ENCODE measurements at regions not wholly inside any gene's neighbourhood (a gene's known extent, or its start where the extent isn't known, plus 50 kb on each side); places are given as distances from the start of the nearest gene placed in this dataset.

DNA sequence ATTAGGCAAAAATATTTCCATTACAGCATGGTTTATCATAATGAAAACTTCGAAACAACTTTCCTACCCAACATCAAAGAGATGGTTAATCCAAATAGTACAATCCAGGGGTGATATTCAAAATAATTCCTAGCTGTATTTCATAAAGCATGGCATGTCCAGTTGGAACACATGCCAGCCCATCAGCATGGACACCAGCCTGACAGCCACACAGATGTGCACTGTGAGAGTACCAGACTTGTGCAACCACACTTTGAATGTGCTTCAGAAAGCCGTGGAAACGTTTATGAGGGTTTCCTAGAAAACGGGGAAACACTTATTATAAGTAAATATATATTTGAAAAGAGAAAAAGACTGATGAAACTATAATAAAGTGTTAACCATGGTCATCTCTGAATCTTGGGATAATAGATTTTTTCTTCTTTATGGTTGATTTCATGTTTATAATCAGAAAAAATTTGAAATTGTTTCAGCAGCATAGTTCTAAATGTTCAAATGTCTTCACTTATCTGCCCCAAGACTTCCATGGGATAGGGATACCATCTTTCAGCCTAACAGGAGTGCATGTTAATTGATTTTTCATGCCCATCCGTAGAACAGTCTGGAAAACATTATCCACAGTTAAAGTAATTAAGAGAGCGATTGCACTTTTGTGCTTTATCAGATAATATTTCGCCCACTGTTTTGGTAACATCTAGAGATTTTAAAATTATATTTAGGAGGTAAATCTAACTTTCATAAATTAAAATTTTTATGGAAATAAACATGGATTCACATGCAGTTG lies 242.6 kb upstream of the IRS2 start:
- DNase-seq (no peak), FAIRE-seq (no peak)
- Histone ChIP-seq H3K4me3 (ENCODE audit: low read length in 3 of 3) (no peak overlapping the region), H3K27ac (ENCODE audit: low read depth in 2 of 2, low read length in 2 of 2) (no peak overlapping the region), H3K9ac (ENCODE audit: low read length in 3 of 3) (no peak overlapping the region), H3K27me3 (ENCODE audit: control insufficient read depth, insufficient read depth, low read length) (no peaks in the 10 kb centered on the region), H3K9me3 (ENCODE audit: control insufficient read depth in 2 of 3, insufficient read depth in 1 of 3, low read length in 3 of 3) (no peaks in the 10 kb centered on the region), H3K4me1 (ENCODE audit: control insufficient read depth in 2 of 3, insufficient read depth in 2 of 3, low read depth in 1 of 3, low read length in 3 of 3) (no peaks in the 10 kb centered on the region), H3K36me3 (ENCODE audit: control insufficient read depth in 2 of 3, insufficient read depth in 3 of 3, low read length in 3 of 3) (no peaks in the 10 kb centered on the region)
- TF ChIP-seq, protein P1, sequence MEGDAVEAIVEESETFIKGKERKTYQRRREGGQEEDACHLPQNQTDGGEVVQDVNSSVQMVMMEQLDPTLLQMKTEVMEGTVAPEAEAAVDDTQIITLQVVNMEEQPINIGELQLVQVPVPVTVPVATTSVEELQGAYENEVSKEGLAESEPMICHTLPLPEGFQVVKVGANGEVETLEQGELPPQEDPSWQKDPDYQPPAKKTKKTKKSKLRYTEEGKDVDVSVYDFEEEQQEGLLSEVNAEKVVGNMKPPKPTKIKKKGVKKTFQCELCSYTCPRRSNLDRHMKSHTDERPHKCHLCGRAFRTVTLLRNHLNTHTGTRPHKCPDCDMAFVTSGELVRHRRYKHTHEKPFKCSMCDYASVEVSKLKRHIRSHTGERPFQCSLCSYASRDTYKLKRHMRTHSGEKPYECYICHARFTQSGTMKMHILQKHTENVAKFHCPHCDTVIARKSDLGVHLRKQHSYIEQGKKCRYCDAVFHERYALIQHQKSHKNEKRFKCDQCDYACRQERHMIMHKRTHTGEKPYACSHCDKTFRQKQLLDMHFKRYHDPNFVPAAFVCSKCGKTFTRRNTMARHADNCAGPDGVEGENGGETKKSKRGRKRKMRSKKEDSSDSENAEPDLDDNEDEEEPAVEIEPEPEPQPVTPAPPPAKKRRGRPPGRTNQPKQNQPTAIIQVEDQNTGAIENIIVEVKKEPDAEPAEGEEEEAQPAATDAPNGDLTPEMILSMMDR (IDR thresholded peaks at IDR 0.05; ENCODE audit: borderline replicate concordance, extremely low read depth, insufficient read depth) = no peak
- intact Hi-C loops (cut with DNase I) = no loop called here

DNA sequence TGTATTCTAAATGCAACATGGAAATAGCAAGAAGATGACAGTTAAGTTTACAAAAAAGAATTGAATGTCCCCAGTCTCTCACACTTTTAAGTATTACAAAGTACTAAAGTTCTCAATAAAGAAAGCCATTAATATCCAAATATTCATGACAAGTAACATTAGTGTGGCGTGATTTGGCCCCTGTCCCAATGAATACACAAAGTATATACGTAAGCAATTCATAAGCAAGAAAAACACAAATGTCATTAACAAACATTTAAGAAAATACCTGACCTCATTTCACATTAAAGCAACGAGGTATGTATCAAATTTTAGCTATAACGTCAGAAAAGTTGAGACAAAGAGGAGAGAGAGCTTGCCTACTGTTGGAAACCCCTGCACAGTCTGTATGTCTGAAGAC lies 241.9 kb upstream of the IRS2 start:
- no peaks in the 10 kb centered on the region for H3K36me3 ChIP-seq (ENCODE audit: control insufficient read depth in 2 of 3, insufficient read depth in 3 of 3, low read length in 3 of 3)
- H3K27me3 ChIP-seq (ENCODE audit: control insufficient read depth, insufficient read depth, low read length) = no peaks in the 10 kb centered on the region
- FAIRE-seq = no peak
- no peak overlapping the region for H3K9ac ChIP-seq (ENCODE audit: low read length in 3 of 3)
- TF ChIP-seq, protein P1 (IDR thresholded peaks at IDR 0.05; ENCODE audit: borderline replicate concordance, extremely low read depth, insufficient read depth) = no peak
- no peaks in the 10 kb centered on the region for H3K9me3 ChIP-seq (ENCODE audit: control insufficient read depth in 2 of 3, insufficient read depth in 1 of 3, low read length in 3 of 3)
- H3K4me3 ChIP-seq (ENCODE audit: low read length in 3 of 3) = no peak overlapping the region
- DNase-seq = no peak
- H3K4me1 ChIP-seq (ENCODE audit: control insufficient read depth in 2 of 3, insufficient read depth in 2 of 3, low read depth in 1 of 3, low read length in 3 of 3) = peaks cover 0 to 4% (median 0%) of the 10 kb centered on the region in 3 donors
- intact Hi-C loops (cut with DNase I) = no loop called here
- H3K27ac ChIP-seq (ENCODE audit: low read depth in 2 of 2, low read length in 2 of 2) = no peak overlapping the region

DNA sequence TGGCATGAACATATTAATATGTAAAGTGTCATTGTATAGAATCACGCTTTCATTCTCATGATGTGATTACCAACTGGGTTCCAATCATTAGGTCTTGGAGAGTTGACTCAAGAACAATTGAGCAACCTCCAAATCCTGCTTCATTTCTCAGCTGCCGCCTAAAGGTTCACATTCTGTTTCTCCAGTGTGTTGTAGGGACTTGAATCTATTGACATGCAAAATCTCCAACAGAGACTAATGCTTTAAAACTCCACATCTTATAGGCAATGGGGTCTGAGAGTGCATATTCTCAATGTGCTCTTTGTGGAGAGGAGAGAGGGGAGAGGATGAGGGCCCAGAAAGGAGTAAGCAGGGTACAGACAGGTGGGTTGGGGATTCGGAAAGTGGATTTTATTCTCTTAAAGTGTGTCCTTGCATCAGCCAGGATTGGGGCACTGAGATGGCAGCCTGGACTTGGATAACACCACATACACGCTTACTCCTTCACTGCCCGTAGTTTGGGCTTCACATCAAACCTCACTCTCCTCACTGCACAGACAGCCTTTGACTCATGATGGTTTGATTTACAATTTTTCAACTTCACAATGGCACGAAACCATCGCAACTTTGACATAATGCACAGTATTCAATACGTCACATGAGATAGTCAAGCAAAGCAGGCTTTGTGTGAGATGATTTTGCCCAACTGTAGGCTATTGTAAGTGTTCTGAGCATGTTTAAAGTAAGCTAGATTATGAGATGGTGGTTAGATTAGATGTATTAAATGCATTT lies 241.3 kb upstream of the IRS2 start:
- DNase-seq (no peak), FAIRE-seq (no peak)
- TF ChIP-seq, protein P1 (IDR thresholded peaks at IDR 0.05; ENCODE audit: borderline replicate concordance, extremely low read depth, insufficient read depth) = no peak
- Histone ChIP-seq H3K27ac (ENCODE audit: low read depth in 2 of 2, low read length in 2 of 2) (no peak overlapping the region), H3K4me1 (ENCODE audit: control insufficient read depth in 2 of 3, insufficient read depth in 2 of 3, low read depth in 1 of 3, low read length in 3 of 3) (peaks cover 0 to 6% (median 0%) of the 10 kb centered on the region in 3 donors), H3K27me3 (ENCODE audit: control insufficient read depth, insufficient read depth, low read length) (no peaks in the 10 kb centered on the region), H3K9me3 (ENCODE audit: control insufficient read depth in 2 of 3, insufficient read depth in 1 of 3, low read length in 3 of 3) (no peaks in the 10 kb centered on the region), H3K36me3 (ENCODE audit: control insufficient read depth in 2 of 3, insufficient read depth in 3 of 3, low read length in 3 of 3) (no peaks in the 10 kb centered on the region), H3K9ac (ENCODE audit: low read length in 3 of 3) (no peak overlapping the region), H3K4me3 (ENCODE audit: low read length in 3 of 3) (no peak overlapping the region)
- intact Hi-C loops (cut with DNase I) = no loop called here

Measured in kidney (tissue), 13 donors.